Aorta (tissue), 5 donors: ENCODE measurements at regions not wholly inside any gene's neighbourhood (a gene's known extent, or its start where the extent isn't known, plus 50 kb on each side); places are given as distances from the start of the nearest gene placed in this dataset.
"Not testable (repeated sequence)": the region's sequence is repeated elsewhere in the genome, so short reads cannot be mapped to it uniquely, and the experiment has no call there.

Experiments used
- ATAC-seq: fragments of 200-7000 bp; cut with Tn5 transposase; one replicate; pipeline ENCODE4 v1.9.1; 2022; ENCODE audit warnings: moderate library complexity; ENCODE audit not compliant: low FRiP score
- DNase-seq, 2 donors: peaks; one replicate each; pipeline ENCODE4 v3.0.0-alpha.2; 2020
- H3K27ac ChIP-seq, 2 donors: one replicate each; pipeline ENCODE4 v1.5.1; 2013; ENCODE audit warnings: low read length in 2 of 2, mild to moderate bottlenecking in 2 of 2, moderate library complexity in 2 of 2, control low read depth in 1 of 2, inconsistent platforms in 1 of 2, low read depth in 1 of 2
- H3K27me3 ChIP-seq, 2 donors: one replicate each; pipeline ENCODE4 v1.6.1; 2013; ENCODE audit warnings: control low read depth in 1 of 2, low read length in 1 of 2, mild to moderate bottlenecking in 1 of 2, moderate library complexity in 1 of 2; ENCODE audit not compliant: insufficient read depth in 2 of 2, control insufficient read depth in 1 of 2
- H3K36me3 ChIP-seq, 2 donors: one replicate each; pipeline ENCODE4 v1.6.1; 2013; ENCODE audit warnings: control low read depth in 1 of 2, low read length in 1 of 2, mild to moderate bottlenecking in 1 of 2; ENCODE audit not compliant: insufficient read depth in 2 of 2, control insufficient read depth in 1 of 2
- H3K4me1 ChIP-seq, 2 donors: one replicate each; pipeline ENCODE4 v1.6.1; 2013; ENCODE audit warnings: low read length in 2 of 2, control low read depth in 1 of 2, mild to moderate bottlenecking in 1 of 2, moderate library complexity in 1 of 2; ENCODE audit not compliant: insufficient read depth in 2 of 2, control insufficient read depth in 1 of 2
- H3K4me3 ChIP-seq, 2 donors: one replicate each; pipeline ENCODE4 v1.5.1; 2013; ENCODE audit warnings: low read length in 2 of 2, control low read depth in 1 of 2, mild to moderate bottlenecking in 1 of 2
- H3K9me3 ChIP-seq: one replicate; pipeline ENCODE4 v1.6.1; 2013; ENCODE audit warnings: mild to moderate bottlenecking, low read length; ENCODE audit not compliant: control insufficient read depth
- WGBS, 2 donors: extraction: QIAGEN DNeasy Blood & Tissue Kit; methylation state at CpG; one replicate each; pipeline ENCODE4 v1.1.7; 2013; 5-methylcytosine and 5-hydroxymethylcytosine counted together
- intact Hi-C, 2 donors: fragments of 100-400 bp; cut with DNase I; formaldehyde crosslinking; loops; one replicate each; pipeline versions ENCODE4 v1.14.2 to v1.15.0; 2022
- donor health status: healthy with polysubstance abuse.
- donor health status: Bipolar disorder and iron deficiency.
- donor health status: DM: no; HTN: no; CAD: no.
- donor health status: DM: no; HTN: no; CAD: no.
- donor health status: DM: yes; HTN: yes; CAD: no.

- Histone ChIP-seq H3K4me3 (no peak overlapping the region), H3K27ac (no peak overlapping the region), H3K36me3 (no peaks in the 10 kb centered on the region), H3K9me3 (no peaks in the 10 kb centered on the region), H3K4me1 (no peaks in the 10 kb centered on the region), H3K27me3 (no peaks in the 10 kb centered on the region)
- ATAC-seq (no peak), DNase-seq (no peak)
- intact Hi-C loops: no loop called here
- 74 to 81% methylated on average over 2 of the region's 2 CpGs for WGBS, 2 donors
These were observed 591.6 kb downstream of the DSC3 start for GRCh38 chr18:30450927-30451326.

GRCh38 chr18:30446605-30447004, 595.9 kb downstream of the DSC3 start:
- WGBS, 2 donors: 70 to 71% methylated on average over 6 of the region's 6 CpGs
- intact Hi-C loops: no loop called here
- no peak for ATAC-seq
- DNase-seq: no peak
- no peaks in the 10 kb centered on the region for H3K27me3 ChIP-seq
- H3K27ac ChIP-seq: no peak overlapping the region
- no peaks in the 10 kb centered on the region for H3K36me3 ChIP-seq
- H3K4me3 ChIP-seq: no peak overlapping the region
- H3K4me1 ChIP-seq: no peaks in the 10 kb centered on the region
- no peaks in the 10 kb centered on the region for H3K9me3 ChIP-seq

GRCh38 chr18:30444544-30444943, 598.0 kb downstream of the DSC3 start:
- H3K27me3 ChIP-seq: no peaks in the 10 kb centered on the region
- no peak overlapping the region for H3K4me3 ChIP-seq
- 67 to 77% methylated on average over 2 of the region's 2 CpGs for WGBS, 2 donors
- no peaks in the 10 kb centered on the region for H3K36me3 ChIP-seq
- H3K4me1 ChIP-seq: no peaks in the 10 kb centered on the region
- no peak for ATAC-seq
- DNase-seq: no peak
- H3K27ac ChIP-seq: no peak overlapping the region
- H3K9me3 ChIP-seq: no peaks in the 10 kb centered on the region
- intact Hi-C loops: no loop called here

- intact Hi-C loops: no loop called here
These were observed 602.2 kb downstream of the DSC3 start for GRCh38 chr18:30440351-30440750.

GRCh38 chr18:30439174-30439573, 603.4 kb downstream of the DSC3 start:
- ATAC-seq: no peak
- H3K4me1 ChIP-seq: no peaks in the 10 kb centered on the region
- DNase-seq: no peak
- H3K4me3 ChIP-seq: no peak overlapping the region
- intact Hi-C loops: no loop called here
- WGBS, 2 donors: 85 to 88% methylated on average over 2 of the region's 2 CpGs
- H3K36me3 ChIP-seq: no peaks in the 10 kb centered on the region
- H3K27ac ChIP-seq: no peak overlapping the region
- H3K9me3 ChIP-seq: no peaks in the 10 kb centered on the region
- no peaks in the 10 kb centered on the region for H3K27me3 ChIP-seq

More at GRCh38 chr18:30440351-30440750, 602.2 kb downstream of the DSC3 start:
- no peaks in the 10 kb centered on the region for H3K27me3 ChIP-seq
- no peak for ATAC-seq
- H3K9me3 ChIP-seq: no peaks in the 10 kb centered on the region
- DNase-seq: no peak
- no peaks in the 10 kb centered on the region for H3K36me3 ChIP-seq
- H3K4me3 ChIP-seq: no peak overlapping the region
- no peak overlapping the region for H3K27ac ChIP-seq
- 12 to 14% methylated on average over 2 of the region's 2 CpGs for WGBS, 2 donors
- H3K4me1 ChIP-seq: no peaks in the 10 kb centered on the region

- intact Hi-C loops: no loop called here
- Histone ChIP-seq H3K27ac (no peak overlapping the region), H3K9me3 (no peaks in the 10 kb centered on the region), H3K4me1 (no peaks in the 10 kb centered on the region), H3K36me3 (no peaks in the 10 kb centered on the region), H3K27me3 (no peaks in the 10 kb centered on the region), H3K4me3 (no peak overlapping the region)
- ATAC-seq (no peak), DNase-seq (no peak)
- WGBS, 2 donors: 38 to 41% methylated on average over 2 of the region's 2 CpGs
These were observed 610.2 kb downstream of the DSC3 start for GRCh38 chr18:30432349-30432748.

GRCh38 chr18:30419399-30419798, 623.1 kb downstream of the DSC3 start:
- H3K27ac ChIP-seq, DNase-seq, H3K36me3 ChIP-seq, intact Hi-C loops, H3K9me3 ChIP-seq, H3K4me1 ChIP-seq, H3K27me3 ChIP-seq, H3K4me3 ChIP-seq, ATAC-seq: not testable (repeated sequence)
- 93 to 95% methylated on average over 11 of the region's 11 CpGs for WGBS, 2 donors

GRCh38 chr18:30415903-30416302, 626.6 kb downstream of the DSC3 start:
- no peak for DNase-seq
- Histone ChIP-seq H3K27ac (no peak overlapping the region), H3K36me3 (no peaks in the 10 kb centered on the region), H3K4me3 (no peak overlapping the region), H3K4me1 (no peaks in the 10 kb centered on the region), H3K9me3 (no peaks in the 10 kb centered on the region), H3K27me3 (no peaks in the 10 kb centered on the region)
- intact Hi-C loops: no loop called here
- WGBS, 2 donors: 57 to 62% methylated on average over 2 of the region's 2 CpGs
- ATAC-seq: no peak

GRCh38 chr18:30409120-30409519, 633.4 kb downstream of the DSC3 start:
- Histone ChIP-seq H3K27ac (no peak overlapping the region), H3K36me3 (no peaks in the 10 kb centered on the region), H3K9me3 (no peaks in the 10 kb centered on the region), H3K4me3 (no peak overlapping the region), H3K27me3 (no peaks in the 10 kb centered on the region), H3K4me1 (no peaks in the 10 kb centered on the region)
- ATAC-seq: no peak
- WGBS, 2 donors: 70 to 75% methylated on average over 3 of the region's 3 CpGs
- intact Hi-C loops: no loop called here
- no peak for DNase-seq
